H1 (cell line): ENCODE measurements at regions not wholly inside any gene's neighbourhood (a gene's known extent, or its start where the extent isn't known, plus 50 kb on each side); places are given as distances from the start of the nearest gene placed in this dataset.
"Not testable (repeated sequence)": the region's sequence is repeated elsewhere in the genome, so short reads cannot be mapped to it uniquely, and the experiment has no call there.

Experiments
- CTCF ChIA-PET: fragments of 300-600 bp; sonication (Branson Sonifier 250); formaldehyde crosslinking; loops from one replicate; lab custom pipeline; 2021; ENCODE audit not compliant: partially characterized antibody; lab: Charles Lee
- POLR2A ChIA-PET: fragments of 300-600 bp; sonication (Branson Sonifier 250); formaldehyde crosslinking; loops from one replicate; lab custom pipeline; 2021; ENCODE audit warnings: inconsistent platforms; ENCODE audit not compliant: partially characterized antibody; lab: Charles Lee
- DNase-seq, 2 experiments: peaks; one replicate each; pipeline versions ENCODE4 v3.0.0 to v3.0.0-alpha.2; 2010 to 2022; ENCODE audit warnings: low spot score in 2 of 2, low read depth in 1 of 2, mixed read lengths in 1 of 2
- FAIRE-seq: peaks from 2 replicates; lab custom pipeline; 2011; peaks lifted over from hg19 to GRCh38; lab: Jason Lieb, UNC
- H2AFZ ChIP-seq: 2 replicates; pipeline ENCODE4 v1.8.1; 2012; ENCODE audit warnings: low read length, inconsistent platforms
- H2AK5ac ChIP-seq: 2 replicates; pipeline ENCODE4 v1.6.1; 2013; ENCODE audit warnings: low read depth, low read length
- H2BK120ac ChIP-seq: replicated peaks from 2 replicates; pipeline ENCODE3; 2013; ENCODE audit warnings: low read depth, low read length, inconsistent platforms
- H2BK12ac ChIP-seq: 2 replicates; pipeline ENCODE4 v1.6.1; 2013; ENCODE audit warnings: low read depth, low read length
- H2BK15ac ChIP-seq: 2 replicates; pipeline ENCODE4 v1.6.1; 2013; ENCODE audit warnings: low read length
- H2BK20ac ChIP-seq: 2 replicates; pipeline ENCODE4 v1.6.1; 2013; ENCODE audit warnings: low read length
- H2BK5ac ChIP-seq: 2 replicates; pipeline ENCODE4 v1.6.1; 2013; ENCODE audit warnings: low read depth, low read length
- H3K14ac ChIP-seq: 2 replicates; pipeline ENCODE4 v1.6.1; 2013; ENCODE audit warnings: inconsistent platforms; ENCODE audit not compliant: insufficient read length
- H3K18ac ChIP-seq: 2 replicates; pipeline ENCODE4 v1.6.1; 2013; ENCODE audit warnings: low read length; ENCODE audit errors: extremely low read depth
- H3K23ac ChIP-seq: 2 replicates; pipeline ENCODE4 v1.6.1; 2013; ENCODE audit warnings: inconsistent platforms; ENCODE audit not compliant: insufficient read length
- H3K23me2 ChIP-seq: 2 replicates; pipeline ENCODE4 v1.6.1; 2013; ENCODE audit warnings: low read depth, low read length
- H3K27ac ChIP-seq: 2 replicates; pipeline ENCODE4 v1.6.1; 2011; ENCODE audit warnings: low read depth, low read length, inconsistent platforms
- H3K27me3 ChIP-seq, 4 experiments: replicated peaks in 1 of 4; 1 replicate in 1 of 4; 2 replicates in 3 of 4; pipeline versions ENCODE4 v1.6.1 to v1.8.1; 2011 to 2013; ENCODE audit warnings: low read length in 3 of 4, mild to moderate bottlenecking in 3 of 4, inconsistent platforms in 2 of 4, mixed read lengths in 2 of 4, moderate library complexity in 1 of 4; ENCODE audit not compliant: control insufficient read depth in 3 of 4, insufficient read depth in 3 of 4; ENCODE audit errors: extremely low read depth in 1 of 4
- H3K36me3 ChIP-seq, 4 experiments: 2 replicates each; pipeline versions ENCODE4 v1.6.1 to v1.8.1; 2011 to 2013; ENCODE audit warnings: mild to moderate bottlenecking in 4 of 4, low read length in 3 of 4, moderate library complexity in 2 of 4, control low read depth in 1 of 4, inconsistent platforms in 1 of 4; ENCODE audit not compliant: insufficient read depth in 4 of 4, control insufficient read depth in 2 of 4
- H3K4ac ChIP-seq: replicated peaks from 2 replicates; pipeline ENCODE3; 2013; ENCODE audit warnings: low read length, low read depth, mixed read lengths, inconsistent platforms; ENCODE audit not compliant: insufficient read length
- H3K4me1 ChIP-seq, 4 experiments: replicated peaks in 1 of 4; 1 replicate in 1 of 4; 2 replicates in 3 of 4; pipeline versions ENCODE4 v1.6.1 to v1.8.1; 2011 to 2013; ENCODE audit warnings: low read length in 3 of 4, inconsistent platforms in 2 of 4, mixed read lengths in 1 of 4; ENCODE audit not compliant: insufficient read depth in 4 of 4, control insufficient read depth in 3 of 4
- H3K4me2 ChIP-seq, 2 experiments: 2 replicates each; pipeline versions ENCODE4 v1.6.1 to v1.8.1; 2011 to 2013; ENCODE audit warnings: low read depth in 2 of 2, low read length in 2 of 2, control low read depth in 1 of 2, inconsistent platforms in 1 of 2, mild to moderate bottlenecking in 1 of 2; ENCODE audit not compliant: insufficient read depth in 1 of 2
- H3K4me3 ChIP-seq, 4 experiments: fragments of 200-600, 300-600 bp in 1 of 4; sonication (generic), shearing (Covaris generic), sonication (Bioruptor Twin) in 1 of 4; 2 replicates each; pipeline versions ENCODE4 v1.5.1 to v1.8.1; 2011 to 2016; ENCODE audit warnings: low read length in 4 of 4, low read depth in 3 of 4, control low read depth in 2 of 4, inconsistent platforms in 2 of 4, mild to moderate bottlenecking in 2 of 4, mixed read lengths in 1 of 4, moderate library complexity in 1 of 4; ENCODE audit not compliant: insufficient read depth in 2 of 4; ENCODE audit errors: extremely low read depth in 1 of 4
- H3K56ac ChIP-seq: replicated peaks from 2 replicates; pipeline ENCODE3; 2013; ENCODE audit warnings: low read depth, mild to moderate bottlenecking, mixed read lengths, low read length, inconsistent platforms; ENCODE audit not compliant: insufficient read length
- H3K79me1 ChIP-seq: 2 replicates; pipeline ENCODE4 v1.6.1; 2013; ENCODE audit warnings: low read depth, low read length, control low read depth
- H3K79me2 ChIP-seq, 2 experiments: 2 replicates each; pipeline versions ENCODE4 v1.6.1 to v1.8.1; 2012 to 2013; ENCODE audit warnings: low read length in 2 of 2, mild to moderate bottlenecking in 2 of 2, inconsistent platforms in 1 of 2; ENCODE audit not compliant: insufficient read depth in 2 of 2, control insufficient read depth in 1 of 2
- H3K9ac ChIP-seq, 4 experiments: replicated peaks in 1 of 4; 1 replicate in 1 of 4; 2 replicates in 3 of 4; pipeline versions ENCODE4 v1.6.1 to v1.8.1; 2011 to 2013; ENCODE audit warnings: low read depth in 3 of 4, low read length in 3 of 4, control low read depth in 2 of 4, mild to moderate bottlenecking in 2 of 4, moderate library complexity in 2 of 4, inconsistent platforms in 1 of 4; ENCODE audit errors: extremely low read depth in 1 of 4
- H3K9me3 ChIP-seq, 2 experiments: 2 replicates each; pipeline versions ENCODE4 v1.6.1 to v1.8.1; 2012 to 2013; ENCODE audit warnings: mild to moderate bottlenecking in 2 of 2, moderate library complexity in 2 of 2, control low read depth in 1 of 2, inconsistent platforms in 1 of 2, low read depth in 1 of 2, low read length in 1 of 2, mixed read lengths in 1 of 2; ENCODE audit not compliant: insufficient read depth in 2 of 2
- H4K20me1 ChIP-seq, 2 experiments: replicated peaks in 1 of 2; 2 replicates each; pipeline versions ENCODE3 to v1.8.1; 2011 to 2013; ENCODE audit warnings: inconsistent platforms in 2 of 2, low read length in 2 of 2, mild to moderate bottlenecking in 1 of 2; ENCODE audit not compliant: insufficient read depth in 2 of 2, control insufficient read depth in 1 of 2
- H4K5ac ChIP-seq: 2 replicates; pipeline ENCODE4 v1.6.1; 2013; ENCODE audit warnings: low read length, low read depth, mixed read lengths, inconsistent platforms; ENCODE audit not compliant: insufficient read length
- H4K8ac ChIP-seq: 2 replicates; pipeline ENCODE4 v1.8.0; 2013; ENCODE audit warnings: mild to moderate bottlenecking, moderate library complexity, low read length, inconsistent platforms; ENCODE audit not compliant: insufficient read depth; ENCODE audit errors: extremely low read depth
- H4K91ac ChIP-seq: replicated peaks from 2 replicates; pipeline ENCODE3; 2013; ENCODE audit warnings: low read length, mixed read lengths, inconsistent platforms; ENCODE audit not compliant: insufficient read length
- WGBS, 2 experiments: shearing (Covaris generic) in 1 of 2; methylation state at CpG; one replicate each; pipeline versions ENCODE4 v1.1.6 to v1.1.7; 2013 to 2015; ENCODE audit warnings: low lambda C conversion rate in 2 of 2, mixed read lengths in 2 of 2, inconsistent platforms in 1 of 2, low coverage in 1 of 2, missing lambda C conversion rate in 1 of 2; ENCODE audit not compliant: insufficient replicate concordance in 2 of 2, insufficient coverage in 1 of 2, insufficient read length in 1 of 2; ENCODE audit errors: extremely low coverage in 1 of 2, missing lambda C conversion rate in 1 of 2; 5-methylcytosine and 5-hydroxymethylcytosine counted together

GRCh38 chr11:109682788-109683187 lies 260.8 kb downstream of the C11orf87 start:
- H2BK20ac ChIP-seq, H3K18ac ChIP-seq, H2BK12ac ChIP-seq, H3K9me3 ChIP-seq, H3K23me2 ChIP-seq, H4K91ac ChIP-seq, H3K36me3 ChIP-seq, H4K20me1 ChIP-seq, H3K23ac ChIP-seq, H3K4me3 ChIP-seq, POLR2A ChIA-PET, H3K79me2 ChIP-seq, H3K4me2 ChIP-seq, H3K27me3 ChIP-seq, FAIRE-seq, H3K27ac ChIP-seq, H2BK15ac ChIP-seq, H2AK5ac ChIP-seq, H3K79me1 ChIP-seq, H3K56ac ChIP-seq, H4K8ac ChIP-seq, H3K4ac ChIP-seq, H3K14ac ChIP-seq, H2BK120ac ChIP-seq, H2BK5ac ChIP-seq, H4K5ac ChIP-seq, H2AFZ ChIP-seq, H3K9ac ChIP-seq, DNase-seq, H3K4me1 ChIP-seq: not testable (repeated sequence)
- WGBS, 2 experiments, result 88% methylated on average over 1 of the region's 1 CpG; no CpG with 5 or more reads in 1 of the 2 experiments
- CTCF ChIA-PET, result interaction anchor here (2.5 kb wide), 1 partner anchor 15 kb away, joined by 12 read pairs; no protein-coding TSS in a partner anchor
